Activated CD8-positive, alpha-beta T cell treated with anti-CD3 and anti-CD28 coated beads, Interleukin-2, amount 10 ng/mL, durations not matched to agents 7 days and 5 days (primary cell): ENCODE measurements at regions not wholly inside any gene's neighbourhood (a gene's known extent, or its start where the extent isn't known, plus 50 kb on each side); places are given as distances from the start of the nearest gene placed in this dataset.

Experiments used
- ATAC-seq: fragments of 150-1000 bp; cut with Tn5 transposase; one replicate; pipeline ENCODE4 v1.10.0; 2021; ENCODE audit warnings: moderate library complexity
- CTCF ChIA-PET: fragments of 350-600 bp; sonication (Branson Sonifier 250); formaldehyde crosslinking; loops from one replicate; lab custom pipeline; 2021; ENCODE audit warnings: antibody characterized with exemption; lab: Charles Lee
- POLR2A ChIA-PET: fragments of 350-600 bp; sonication (Branson Sonifier 250); formaldehyde crosslinking; loops from one replicate; lab custom pipeline; 2021; ENCODE audit warnings: antibody characterized with exemption; lab: Charles Lee
- DNase-seq: peaks from one replicate; pipeline ENCODE4 v3.0.0-alpha.2; 2020
- H3K27ac Mint-ChIP-seq: one replicate; pipeline ENCODE4 v1.8.0; 2021; ENCODE audit warnings: mild to moderate bottlenecking, mixed read lengths
- H3K27me3 Mint-ChIP-seq: one replicate; pipeline ENCODE4 v1.8.0; 2021; ENCODE audit warnings: low read depth, mixed read lengths
- H3K36me3 Mint-ChIP-seq: one replicate; pipeline ENCODE4 v1.8.0; 2021; ENCODE audit warnings: low read depth, mixed read lengths
- H3K4me1 Mint-ChIP-seq: one replicate; pipeline ENCODE4 v1.8.0; 2021; ENCODE audit warnings: low read depth, mixed read lengths
- H3K4me3 Mint-ChIP-seq: one replicate; pipeline ENCODE4 v1.8.0; 2021; ENCODE audit warnings: mild to moderate bottlenecking, mixed read lengths
- H3K9me3 Mint-ChIP-seq: one replicate; pipeline ENCODE4 v1.8.0; 2022; ENCODE audit warnings: mixed read lengths; ENCODE audit not compliant: insufficient read depth

GRCh38 chr12:125650587-125650986 lies 585.4 kb downstream of the AACS start:
- no peaks in the 10 kb centered on the region for H3K9me3 Mint-ChIP-seq
- no peaks in the 10 kb centered on the region for H3K4me1 Mint-ChIP-seq
- no peak overlapping the region for H3K4me3 Mint-ChIP-seq
- POLR2A ChIA-PET = no interaction called here
- H3K27me3 Mint-ChIP-seq = no peaks in the 10 kb centered on the region
- DNase-seq (no peak), ATAC-seq (no peak)
- H3K36me3 Mint-ChIP-seq = no peaks in the 10 kb centered on the region
- H3K27ac Mint-ChIP-seq = no peak overlapping the region
- CTCF ChIA-PET = interaction anchor here (1.0 kb wide), 1 partner anchor 12 kb away, joined by 3 read pairs; no protein-coding TSS in a partner anchor

DNA sequence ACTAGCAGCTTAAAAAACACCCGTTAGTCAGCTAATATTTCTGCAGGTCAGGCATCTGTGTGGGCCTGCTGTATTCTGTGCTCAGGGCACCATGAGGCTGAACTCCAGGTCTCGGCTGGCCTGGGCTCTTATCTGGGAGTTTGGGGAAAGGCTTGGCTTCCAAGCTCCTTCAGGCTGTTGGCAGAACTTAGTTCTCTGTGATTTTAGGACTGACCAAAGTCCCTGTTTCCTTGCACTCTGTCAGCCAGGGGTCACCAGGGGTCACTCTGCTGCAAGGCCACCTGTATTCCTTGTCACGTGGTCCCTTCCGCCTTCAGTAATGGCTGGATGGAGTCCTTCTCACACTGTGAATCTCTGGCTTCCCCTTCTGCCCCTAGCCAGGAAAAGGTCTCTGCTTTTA lies 586.4 kb downstream of the AACS start:
- no peak for ATAC-seq
- H3K27me3 Mint-ChIP-seq = no peaks in the 10 kb centered on the region
- no peaks in the 10 kb centered on the region for H3K4me1 Mint-ChIP-seq
- no peaks in the 10 kb centered on the region for H3K36me3 Mint-ChIP-seq
- no peaks in the 10 kb centered on the region for H3K9me3 Mint-ChIP-seq
- POLR2A ChIA-PET = no interaction called here
- CTCF ChIA-PET = interaction anchor here (1.0 kb wide), 1 partner anchor 11 kb away, joined by 3 read pairs; no protein-coding TSS in a partner anchor
- no peak for DNase-seq
- H3K4me3 Mint-ChIP-seq = no peak overlapping the region
- H3K27ac Mint-ChIP-seq = no peak overlapping the region

- Mint-ChIP-seq H3K36me3 (no peaks in the 10 kb centered on the region), H3K4me3 (no peak overlapping the region), H3K4me1 (no peaks in the 10 kb centered on the region), H3K27me3 (no peaks in the 10 kb centered on the region), H3K9me3 (no peaks in the 10 kb centered on the region), H3K27ac (no peak overlapping the region)
- no peak for DNase-seq
- ChIA-PET CTCF (no interaction called here), POLR2A (no interaction called here)
- ATAC-seq = no peak
Measured at GRCh38 chr12:125652681-125653080, 587.4 kb downstream of the AACS start.

DNA sequence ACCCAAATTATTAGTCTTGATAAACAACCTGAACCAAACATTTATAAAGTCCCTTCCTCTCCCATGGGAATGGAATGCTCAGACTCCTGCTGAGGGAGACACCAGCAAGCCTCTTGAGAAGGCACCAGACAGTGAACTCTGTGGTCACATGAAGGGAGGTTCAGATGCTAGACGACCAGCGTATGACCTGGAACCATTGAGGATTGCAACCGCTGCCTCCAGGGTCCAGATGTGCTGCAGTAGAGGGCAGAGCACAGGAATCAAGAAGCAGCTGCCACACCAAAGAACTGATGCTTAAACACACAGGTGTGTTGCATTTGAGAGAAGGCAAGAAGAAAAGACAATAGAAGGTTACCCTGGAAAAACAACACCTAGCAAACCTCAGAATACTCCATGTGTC lies 592.4 kb downstream of the AACS start:
- no peaks in the 10 kb centered on the region for H3K9me3 Mint-ChIP-seq
- H3K4me3 Mint-ChIP-seq = no peak overlapping the region
- no peaks in the 10 kb centered on the region for H3K27me3 Mint-ChIP-seq
- POLR2A ChIA-PET = no interaction called here
- ATAC-seq = no peak
- no peaks in the 10 kb centered on the region for H3K36me3 Mint-ChIP-seq
- no peak overlapping the region for H3K27ac Mint-ChIP-seq
- CTCF ChIA-PET = no interaction called here
- no peak for DNase-seq
- no peaks in the 10 kb centered on the region for H3K4me1 Mint-ChIP-seq

DNA sequence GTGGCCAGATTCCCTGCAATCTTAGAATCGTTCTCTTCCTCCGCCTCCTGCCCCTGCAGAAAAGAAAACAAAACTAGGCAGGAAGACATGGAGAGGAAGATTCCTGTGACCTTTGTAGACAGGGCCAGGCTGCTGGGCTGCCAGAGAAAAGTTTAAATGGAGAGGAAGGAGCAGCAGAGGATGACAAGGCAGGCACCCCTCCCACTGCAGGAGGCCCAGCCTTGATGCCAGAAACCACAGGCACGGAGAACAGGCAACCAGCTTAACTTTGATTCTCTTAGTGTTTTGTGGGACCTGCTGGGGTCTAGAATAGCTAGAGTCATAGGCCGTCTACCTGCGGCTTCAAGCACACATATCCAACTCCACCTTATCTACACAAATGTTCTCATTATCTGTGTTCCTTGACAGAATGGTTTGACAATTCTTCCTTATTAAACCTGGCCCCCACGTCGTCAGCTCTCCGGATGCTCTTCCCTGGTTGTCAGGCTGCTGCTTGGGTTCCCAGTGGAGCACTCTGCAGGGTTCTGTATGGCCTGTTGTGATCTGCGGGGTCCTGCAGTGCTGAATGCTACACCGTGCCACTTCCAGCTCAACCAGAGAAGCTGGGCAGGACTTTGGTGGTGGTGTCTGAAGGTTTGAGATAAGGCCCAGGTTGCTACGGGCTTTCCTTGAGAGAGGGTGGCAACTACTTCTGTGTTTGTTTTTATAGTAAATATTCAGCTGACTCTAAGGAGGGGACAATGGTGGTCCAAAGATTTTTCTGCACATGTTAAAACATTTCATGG lies 609.5 kb downstream of the AACS start:
- Mint-ChIP-seq H3K27ac (no peak overlapping the region), H3K4me1 (no peaks in the 10 kb centered on the region), H3K27me3 (no peaks in the 10 kb centered on the region), H3K36me3 (no peaks in the 10 kb centered on the region), H3K4me3 (no peak overlapping the region), H3K9me3 (no peaks in the 10 kb centered on the region)
- ATAC-seq = no peak
- ChIA-PET POLR2A (no interaction called here), CTCF (no interaction called here)
- DNase-seq = no peak

DNA sequence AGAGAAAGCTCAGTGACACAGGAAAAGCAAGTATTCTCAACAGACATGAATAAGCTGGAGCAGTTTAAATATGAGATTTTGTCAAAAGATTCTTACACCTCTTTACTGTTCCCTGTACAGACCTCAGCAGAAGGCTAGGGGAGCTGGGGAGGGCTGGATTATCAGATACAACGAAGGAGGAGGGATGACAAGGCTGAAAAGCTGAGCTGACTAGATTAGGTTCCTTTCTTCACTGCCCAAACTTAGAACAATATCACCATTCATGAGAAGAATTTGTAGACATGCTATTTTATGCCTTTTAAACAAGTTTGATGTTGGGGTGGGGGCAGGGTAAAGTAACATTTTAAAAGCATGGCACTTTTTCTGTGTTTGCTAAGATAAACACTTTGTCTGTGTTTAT lies 611.1 kb downstream of the AACS start:
- Mint-ChIP-seq H3K4me3 (no peak overlapping the region), H3K36me3 (no peaks in the 10 kb centered on the region), H3K27ac (no peak overlapping the region), H3K9me3 (no peaks in the 10 kb centered on the region), H3K4me1 (no peaks in the 10 kb centered on the region), H3K27me3 (no peaks in the 10 kb centered on the region)
- no peak for DNase-seq
- no peak for ATAC-seq
- ChIA-PET POLR2A (no interaction called here), CTCF (no interaction called here)

DNA sequence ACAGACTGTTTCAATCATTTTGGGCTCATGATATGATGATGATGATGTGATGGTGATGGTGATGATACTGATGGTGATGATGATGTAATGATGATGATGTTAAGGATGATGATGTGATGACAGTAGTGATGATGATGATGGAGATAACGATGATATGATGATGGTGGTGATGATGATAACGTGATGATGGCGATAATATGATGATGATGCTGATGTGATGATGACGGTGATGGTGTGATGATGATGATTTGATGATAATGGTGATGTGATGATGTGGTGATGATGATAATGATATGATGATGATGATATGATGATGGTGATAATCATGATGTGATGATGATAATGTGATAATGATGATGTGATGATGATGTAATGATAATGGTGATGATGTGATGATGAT lies 612.6 kb downstream of the AACS start:
- no peak overlapping the region for H3K4me3 Mint-ChIP-seq
- H3K27ac Mint-ChIP-seq = no peak overlapping the region
- no peaks in the 10 kb centered on the region for H3K36me3 Mint-ChIP-seq
- ChIA-PET CTCF (no interaction called here), POLR2A (no interaction called here)
- H3K9me3 Mint-ChIP-seq = no peaks in the 10 kb centered on the region
- ATAC-seq = no peak
- no peaks in the 10 kb centered on the region for H3K27me3 Mint-ChIP-seq
- H3K4me1 Mint-ChIP-seq = no peaks in the 10 kb centered on the region
- DNase-seq = no peak

- CTCF ChIA-PET = no interaction called here
Measured at GRCh38 chr12:125678589-125678993, 613.4 kb downstream of the AACS start.

GRCh38 chr12:125683748-125684381 lies 618.6 kb downstream of the AACS start:
- H3K27ac Mint-ChIP-seq = no peak overlapping the region
- DNase-seq (peak; percentile 54), ATAC-seq (peak; percentile 58)
- no peaks in the 10 kb centered on the region for H3K9me3 Mint-ChIP-seq
- POLR2A ChIA-PET = no interaction called here
- no peaks in the 10 kb centered on the region for H3K27me3 Mint-ChIP-seq
- CTCF ChIA-PET = interaction anchor here (1.7 kb wide), 1 partner anchor 499 kb away, joined by 3 read pairs; no protein-coding TSS in a partner anchor
- H3K4me3 Mint-ChIP-seq = no peak overlapping the region
- no peaks in the 10 kb centered on the region for H3K36me3 Mint-ChIP-seq
- no peaks in the 10 kb centered on the region for H3K4me1 Mint-ChIP-seq

More at GRCh38 chr12:125678589-125678993, 613.4 kb downstream of the AACS start:
- no peak overlapping the region for H3K4me3 Mint-ChIP-seq
- no peak overlapping the region for H3K27ac Mint-ChIP-seq
- H3K36me3 Mint-ChIP-seq = no peaks in the 10 kb centered on the region
- no peaks in the 10 kb centered on the region for H3K4me1 Mint-ChIP-seq
- H3K27me3 Mint-ChIP-seq = no peaks in the 10 kb centered on the region
- POLR2A ChIA-PET = no interaction called here
- DNase-seq (no peak), ATAC-seq (no peak)
- H3K9me3 Mint-ChIP-seq = no peaks in the 10 kb centered on the region

GRCh38 chr12:125684968-125685790 lies 619.9 kb downstream of the AACS start:
- ChIA-PET CTCF (no interaction called here), POLR2A (no interaction called here)
- DNase-seq (no peak), ATAC-seq (no peak)
- H3K4me3 Mint-ChIP-seq = no peak overlapping the region
- no peaks in the 10 kb centered on the region for H3K36me3 Mint-ChIP-seq
- no peak overlapping the region for H3K27ac Mint-ChIP-seq
- H3K4me1 Mint-ChIP-seq = no peaks in the 10 kb centered on the region
- no peaks in the 10 kb centered on the region for H3K27me3 Mint-ChIP-seq
- no peaks in the 10 kb centered on the region for H3K9me3 Mint-ChIP-seq

- Mint-ChIP-seq H3K9me3 (no peaks in the 10 kb centered on the region), H3K36me3 (no peaks in the 10 kb centered on the region), H3K27me3 (no peaks in the 10 kb centered on the region), H3K4me3 (no peak overlapping the region), H3K4me1 (no peaks in the 10 kb centered on the region), H3K27ac (no peak overlapping the region)
- CTCF ChIA-PET = no interaction called here
- ATAC-seq (no peak), DNase-seq (no peak)
- POLR2A ChIA-PET = no interaction called here
Measured at GRCh38 chr12:125685915-125686314, 620.7 kb downstream of the AACS start.

- no peaks in the 10 kb centered on the region for H3K36me3 Mint-ChIP-seq
- ChIA-PET CTCF (no interaction called here), POLR2A (no interaction called here)
- no peaks in the 10 kb centered on the region for H3K27me3 Mint-ChIP-seq
- ATAC-seq = no peak
- no peak for DNase-seq
- no peaks in the 10 kb centered on the region for H3K9me3 Mint-ChIP-seq
- H3K4me1 Mint-ChIP-seq = no peaks in the 10 kb centered on the region
- no peak overlapping the region for H3K27ac Mint-ChIP-seq
- no peak overlapping the region for H3K4me3 Mint-ChIP-seq
Measured at GRCh38 chr12:125687403-125687802, 622.2 kb downstream of the AACS start.
